ENCODE measurements at regions not wholly inside any gene's neighbourhood (a gene's known extent, or its start where the extent isn't known, plus 50 kb on each side); places are given as distances from the start of the nearest gene placed in this dataset.

DNA sequence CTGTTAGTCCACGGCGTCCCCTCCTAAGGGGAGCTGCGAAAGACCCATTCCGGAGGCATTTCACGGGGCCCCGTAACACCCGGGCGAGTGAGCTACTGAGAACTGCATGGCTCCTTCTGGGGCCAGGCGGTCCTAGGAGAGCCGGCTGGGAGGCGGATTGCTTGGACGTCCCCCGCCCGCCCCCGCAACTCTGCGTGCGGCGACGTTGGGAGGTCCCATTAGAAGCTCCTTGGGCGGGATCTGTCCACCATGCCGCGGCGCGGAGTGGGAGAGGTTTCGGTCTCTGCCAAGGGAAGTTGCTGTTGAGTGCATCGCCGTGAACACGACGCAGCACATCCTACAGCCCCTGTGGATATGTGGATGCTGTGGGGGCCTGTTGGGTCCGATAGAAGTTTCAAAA is 85.4 kb upstream of the IGFBP7 start:
- TF ChIP-seq EZH2phosphoT487 (IDR thresholded peaks at IDR 0.05; ENCODE audit: borderline replicate concordance, low read length) = no peak
- TF ChIP-seq, protein P1, sequence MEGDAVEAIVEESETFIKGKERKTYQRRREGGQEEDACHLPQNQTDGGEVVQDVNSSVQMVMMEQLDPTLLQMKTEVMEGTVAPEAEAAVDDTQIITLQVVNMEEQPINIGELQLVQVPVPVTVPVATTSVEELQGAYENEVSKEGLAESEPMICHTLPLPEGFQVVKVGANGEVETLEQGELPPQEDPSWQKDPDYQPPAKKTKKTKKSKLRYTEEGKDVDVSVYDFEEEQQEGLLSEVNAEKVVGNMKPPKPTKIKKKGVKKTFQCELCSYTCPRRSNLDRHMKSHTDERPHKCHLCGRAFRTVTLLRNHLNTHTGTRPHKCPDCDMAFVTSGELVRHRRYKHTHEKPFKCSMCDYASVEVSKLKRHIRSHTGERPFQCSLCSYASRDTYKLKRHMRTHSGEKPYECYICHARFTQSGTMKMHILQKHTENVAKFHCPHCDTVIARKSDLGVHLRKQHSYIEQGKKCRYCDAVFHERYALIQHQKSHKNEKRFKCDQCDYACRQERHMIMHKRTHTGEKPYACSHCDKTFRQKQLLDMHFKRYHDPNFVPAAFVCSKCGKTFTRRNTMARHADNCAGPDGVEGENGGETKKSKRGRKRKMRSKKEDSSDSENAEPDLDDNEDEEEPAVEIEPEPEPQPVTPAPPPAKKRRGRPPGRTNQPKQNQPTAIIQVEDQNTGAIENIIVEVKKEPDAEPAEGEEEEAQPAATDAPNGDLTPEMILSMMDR (IDR thresholded peaks at IDR 0.05; ENCODE audit: low read depth, low read length, poor library complexity, severe bottlenecking) = no peak

Data from DOHH2 (cell line).